ENCODE measurements at regions not wholly inside any gene's neighbourhood (a gene's known extent, or its start where the extent isn't known, plus 50 kb on each side); places are given as distances from the start of the nearest gene placed in this dataset.
A peak's percentile ranks its signal among the peaks of the same experiment; 100 is the strongest.
"Not testable (repeated sequence)": the region's sequence is repeated elsewhere in the genome, so short reads cannot be mapped to it uniquely, and the experiment has no call there.

GRCh38 chr5:112574536-112574935 is 155.5 kb upstream of the EPB41L4A start:
- no peak for DNase-seq

GRCh38 chr5:112576298-112576925 is 157.3 kb upstream of the EPB41L4A start:
- DNase-seq = no peak

- no peak for DNase-seq
Observed at GRCh38 chr5:112579599-112580170, 158.0 kb upstream of the APC start.

GRCh38 chr5:112581811-112582320 is 155.8 kb upstream of the APC start:
- no peak for DNase-seq

- DNase-seq = no peak
Observed at GRCh38 chr5:112583166-112583565, 154.5 kb upstream of the APC start.

- DNase-seq = no peak
Observed at GRCh38 chr5:112584781-112585180, 152.9 kb upstream of the APC start.

GRCh38 chr5:112586596-112587062 is 151.1 kb upstream of the APC start:
- DNase-seq = no peak

- DNase-seq = not testable (repeated sequence)
Observed at GRCh38 chr5:112590858-112591257, 146.8 kb upstream of the APC start.

GRCh38 chr5:112594095-112594850 is 143.4 kb upstream of the APC start:
- DNase-seq = no peak

- no peak for DNase-seq
Observed at GRCh38 chr5:112594941-112595340, 142.7 kb upstream of the APC start.

- DNase-seq = no peak
Observed at GRCh38 chr5:112597831-112598230, 139.9 kb upstream of the APC start.

GRCh38 chr5:112600510-112600909 is 137.2 kb upstream of the APC start:
- DNase-seq = not testable (repeated sequence)

- peak; percentile 28 for DNase-seq
Observed at GRCh38 chr5:112604732-112605630, 132.7 kb upstream of the APC start.

- DNase-seq = no peak
Observed at GRCh38 chr5:112608975-112609374, 128.7 kb upstream of the APC start.

GRCh38 chr5:112612663-112613062 is 125.0 kb upstream of the APC start:
- no peak for DNase-seq

- no peak for DNase-seq
Observed at GRCh38 chr5:112614285-112614684, 123.4 kb upstream of the APC start.

- DNase-seq = no peak
Observed at GRCh38 chr5:112614986-112615385, 122.7 kb upstream of the APC start.

GRCh38 chr5:112616812-112617547 is 120.7 kb upstream of the APC start:
- no peak for DNase-seq

GRCh38 chr5:112625246-112625645 is 112.4 kb upstream of the APC start:
- no peak for DNase-seq

- DNase-seq = no peak
Observed at GRCh38 chr5:112625689-112626438, 111.8 kb upstream of the APC start.

GRCh38 chr5:112626715-112627114 is 111.0 kb upstream of the APC start:
- no peak for DNase-seq

Measured in CD4-positive, alpha-beta T cell treated with Interleukin-12 subunit alpha and Interleukin-12 subunit beta, for 1 hour (primary cell).